ENCODE measurements at regions not wholly inside any gene's neighbourhood (a gene's known extent, or its start where the extent isn't known, plus 50 kb on each side); places are given as distances from the start of the nearest gene placed in this dataset.

DNA sequence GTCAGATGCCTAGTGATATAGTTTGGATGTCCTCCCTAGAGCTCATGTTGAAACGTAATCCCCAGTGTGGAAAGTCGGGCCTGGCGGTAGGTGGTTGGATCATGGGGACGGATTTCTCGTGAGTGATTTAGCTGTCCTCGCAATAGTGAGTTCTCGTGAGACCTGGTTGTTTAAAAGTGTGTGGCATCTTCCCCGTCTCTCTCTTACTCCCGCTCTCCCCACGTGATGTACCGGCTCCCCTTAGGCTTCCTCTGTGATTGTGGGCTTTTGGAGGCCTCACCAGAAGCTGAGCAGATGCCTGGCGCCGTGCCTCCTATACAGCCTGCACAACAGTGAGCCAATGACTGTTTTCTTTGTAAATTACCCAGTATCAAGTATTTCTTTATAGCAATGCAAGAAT, 264.5 kb downstream of the TTLL7 start:
- Histone ChIP-seq H3K4me1 (no peaks in the 10 kb centered on the region), H3K27ac (no peak overlapping the region), H3K27me3 (no peaks in the 10 kb centered on the region), H3K36me3 (no peaks in the 10 kb centered on the region), H3K9me3 (no peaks in the 10 kb centered on the region), H3K4me3 (no peak overlapping the region)
- DNase-seq (no peak), ATAC-seq (no peak)
- TF ChIP-seq, protein P1, sequence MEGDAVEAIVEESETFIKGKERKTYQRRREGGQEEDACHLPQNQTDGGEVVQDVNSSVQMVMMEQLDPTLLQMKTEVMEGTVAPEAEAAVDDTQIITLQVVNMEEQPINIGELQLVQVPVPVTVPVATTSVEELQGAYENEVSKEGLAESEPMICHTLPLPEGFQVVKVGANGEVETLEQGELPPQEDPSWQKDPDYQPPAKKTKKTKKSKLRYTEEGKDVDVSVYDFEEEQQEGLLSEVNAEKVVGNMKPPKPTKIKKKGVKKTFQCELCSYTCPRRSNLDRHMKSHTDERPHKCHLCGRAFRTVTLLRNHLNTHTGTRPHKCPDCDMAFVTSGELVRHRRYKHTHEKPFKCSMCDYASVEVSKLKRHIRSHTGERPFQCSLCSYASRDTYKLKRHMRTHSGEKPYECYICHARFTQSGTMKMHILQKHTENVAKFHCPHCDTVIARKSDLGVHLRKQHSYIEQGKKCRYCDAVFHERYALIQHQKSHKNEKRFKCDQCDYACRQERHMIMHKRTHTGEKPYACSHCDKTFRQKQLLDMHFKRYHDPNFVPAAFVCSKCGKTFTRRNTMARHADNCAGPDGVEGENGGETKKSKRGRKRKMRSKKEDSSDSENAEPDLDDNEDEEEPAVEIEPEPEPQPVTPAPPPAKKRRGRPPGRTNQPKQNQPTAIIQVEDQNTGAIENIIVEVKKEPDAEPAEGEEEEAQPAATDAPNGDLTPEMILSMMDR (IDR thresholded peaks at IDR 0.05), result no peak
- intact Hi-C loops (cut with DNase I), result no loop called here
- 90 to 93% methylated on average over 13 of the region's 13 CpGs for WGBS, 2 donors

DNA sequence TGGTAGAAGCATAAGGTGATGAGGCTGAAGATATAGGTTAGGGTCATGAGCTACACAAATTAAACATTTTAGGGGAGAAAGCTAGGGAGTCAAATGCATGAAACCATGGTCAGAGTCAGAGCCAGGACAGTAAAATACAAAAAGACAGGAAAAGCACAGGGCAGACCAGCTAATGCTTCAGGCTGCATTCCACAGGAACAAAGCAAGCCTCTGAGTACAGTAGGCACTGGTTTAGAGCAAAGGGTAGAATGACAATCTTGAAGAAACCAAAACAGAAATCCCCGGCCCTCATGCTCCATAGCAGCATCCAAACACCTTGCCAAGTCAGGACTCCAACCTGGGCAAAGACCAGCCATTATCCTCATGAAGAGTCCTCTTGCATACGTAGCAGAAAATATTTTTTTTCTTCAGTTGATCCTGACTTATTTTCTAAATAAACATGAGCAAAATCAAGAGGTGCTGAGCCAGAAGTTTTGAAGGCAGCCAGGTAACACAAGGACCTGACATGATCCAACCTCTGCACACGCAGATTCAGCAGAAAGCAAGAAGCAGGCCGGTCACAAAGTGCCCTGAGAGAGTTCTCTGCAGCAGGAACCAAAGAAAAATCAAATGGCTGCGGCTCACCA, 273.1 kb downstream of the TTLL7 start:
- WGBS, 2 donors, result 96% methylated on average over 5 of the region's 5 CpGs
- ATAC-seq, result no peak
- Histone ChIP-seq H3K4me1 (no peaks in the 10 kb centered on the region), H3K4me3 (no peak overlapping the region), H3K27ac (no peak overlapping the region), H3K36me3 (no peaks in the 10 kb centered on the region), H3K27me3 (no peaks in the 10 kb centered on the region), H3K9me3 (no peaks in the 10 kb centered on the region)
- TF ChIP-seq, protein P1 (IDR thresholded peaks at IDR 0.05), result no peak
- intact Hi-C loops (cut with DNase I), result no loop called here
- DNase-seq, result no peak

DNA sequence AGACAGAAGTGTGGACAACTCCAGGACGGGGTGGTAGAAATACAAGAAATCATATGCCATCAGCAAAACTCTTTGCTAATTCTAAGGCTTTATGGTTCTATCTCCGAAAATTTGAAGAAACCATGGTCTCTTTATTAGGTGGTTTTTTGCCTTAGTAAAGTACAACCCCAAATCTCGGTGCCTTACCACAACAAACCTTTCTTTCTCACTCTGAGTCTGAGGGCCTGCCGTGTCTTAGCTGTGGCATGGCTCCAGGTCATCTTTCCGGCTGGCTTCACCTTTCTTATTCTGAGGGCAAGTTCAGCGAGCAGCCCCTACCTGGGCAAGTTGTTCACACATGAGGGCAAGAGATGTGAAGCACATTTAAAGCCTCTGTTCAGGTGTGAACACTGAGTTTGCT, 280.6 kb downstream of the TTLL7 start:
- WGBS, 2 donors, result 89 to 95% methylated on average over 6 of the region's 6 CpGs
- TF ChIP-seq, protein P1 (IDR thresholded peaks at IDR 0.05), result no peak
- DNase-seq (no peak), ATAC-seq (no peak)
- H3K9me3 ChIP-seq, result no peaks in the 10 kb centered on the region
- no peak overlapping the region for H3K4me3 ChIP-seq
- no peak overlapping the region for H3K27ac ChIP-seq
- intact Hi-C loops (cut with DNase I), result no loop called here
- no peaks in the 10 kb centered on the region for H3K36me3 ChIP-seq
- no peaks in the 10 kb centered on the region for H3K27me3 ChIP-seq
- H3K4me1 ChIP-seq, result no peaks in the 10 kb centered on the region

DNA sequence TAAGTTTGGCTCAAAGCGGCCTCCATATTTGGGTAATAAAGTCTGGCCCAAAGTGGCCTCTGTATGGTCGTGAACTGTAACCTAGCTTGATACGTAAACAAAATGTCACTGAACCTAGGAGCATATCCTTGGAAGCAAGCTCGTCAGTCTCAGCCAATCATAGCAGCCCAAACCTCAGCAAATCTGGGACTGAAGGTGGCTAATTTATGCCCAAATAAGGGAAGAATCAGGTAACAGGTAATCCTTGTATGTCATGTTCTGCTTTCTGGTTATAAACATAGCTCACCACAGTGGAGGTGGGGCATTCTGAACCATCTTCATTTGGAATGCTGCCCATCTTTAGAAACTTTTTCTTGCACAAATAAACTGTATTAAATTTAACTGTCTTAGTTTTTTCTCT, 281.1 kb downstream of the TTLL7 start:
- no peaks in the 10 kb centered on the region for H3K27me3 ChIP-seq
- no peak overlapping the region for H3K27ac ChIP-seq
- WGBS, 2 donors, result 91 to 96% methylated on average over 4 of the region's 4 CpGs
- no peaks in the 10 kb centered on the region for H3K36me3 ChIP-seq
- intact Hi-C loops (cut with DNase I), result no loop called here
- no peak for DNase-seq
- no peaks in the 10 kb centered on the region for H3K4me1 ChIP-seq
- TF ChIP-seq, protein P1 (IDR thresholded peaks at IDR 0.05), result no peak
- no peaks in the 10 kb centered on the region for H3K9me3 ChIP-seq
- ATAC-seq, result no peak
- H3K4me3 ChIP-seq, result no peak overlapping the region
